ENCODE measurements at regions not wholly inside any gene's neighbourhood (a gene's known extent, or its start where the extent isn't known, plus 50 kb on each side); places are given as distances from the start of the nearest gene placed in this dataset.

GRCh38 chr7:125085084-125085483 lies 155.5 kb upstream of the POT1 start:
- Histone ChIP-seq H3K27ac (replicated peaks) (no peak overlapping the region), H3K27me3 (ENCODE audit: low read depth) (no peaks in the 10 kb centered on the region), H3K9me3 (replicated peaks) (no peaks in the 10 kb centered on the region), H3K4me3 (no peak overlapping the region), H3K36me3 (no peaks in the 10 kb centered on the region), H3K4me1 (no peaks in the 10 kb centered on the region)
- TF ChIP-seq CTCF (IDR thresholded peaks at IDR 0.05; ENCODE audit: borderline replicate concordance), result no peak
- intact Hi-C loops (cut with micrococcal nuclease), result no loop called here
- no peak for DNase-seq

GRCh38 chr7:125084196-125084595 lies 154.6 kb upstream of the POT1 start:
- no peak for DNase-seq
- Histone ChIP-seq H3K9me3 (replicated peaks) (no peaks in the 10 kb centered on the region), H3K36me3 (no peaks in the 10 kb centered on the region), H3K27me3 (ENCODE audit: low read depth) (no peaks in the 10 kb centered on the region), H3K4me1 (no peaks in the 10 kb centered on the region), H3K4me3 (no peak overlapping the region), H3K27ac (replicated peaks) (no peak overlapping the region)
- TF ChIP-seq CTCF (IDR thresholded peaks at IDR 0.05; ENCODE audit: borderline replicate concordance), result no peak
- intact Hi-C loops (cut with micrococcal nuclease), result no loop called here

DNA sequence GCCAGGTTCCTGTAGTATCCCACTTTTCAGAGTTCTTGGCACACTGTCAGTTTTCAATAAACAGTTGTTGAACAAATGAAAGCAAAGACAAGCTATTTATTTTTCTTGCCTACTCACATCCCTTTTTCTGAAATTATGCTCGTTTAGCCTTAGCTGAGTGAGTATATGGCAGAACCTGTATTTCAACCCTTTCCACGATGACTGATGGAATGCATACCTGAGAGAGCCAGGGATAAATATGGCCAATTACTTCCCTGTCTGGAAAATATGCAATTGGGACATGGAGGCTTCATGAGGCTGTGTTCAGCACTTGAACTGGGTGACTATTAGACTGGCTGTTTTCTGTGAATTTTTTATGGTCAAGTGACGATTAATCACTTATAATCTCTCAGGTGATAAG lies 144.5 kb upstream of the POT1 start:
- DNase-seq, result no peak
- Histone ChIP-seq H3K4me1 (no peaks in the 10 kb centered on the region), H3K9me3 (replicated peaks) (no peaks in the 10 kb centered on the region), H3K36me3 (no peaks in the 10 kb centered on the region), H3K4me3 (no peak overlapping the region), H3K27me3 (ENCODE audit: low read depth) (no peaks in the 10 kb centered on the region), H3K27ac (replicated peaks) (no peak overlapping the region)
- no peak for TF ChIP-seq CTCF (IDR thresholded peaks at IDR 0.05; ENCODE audit: borderline replicate concordance)
- intact Hi-C loops (cut with micrococcal nuclease), result no loop called here

DNA sequence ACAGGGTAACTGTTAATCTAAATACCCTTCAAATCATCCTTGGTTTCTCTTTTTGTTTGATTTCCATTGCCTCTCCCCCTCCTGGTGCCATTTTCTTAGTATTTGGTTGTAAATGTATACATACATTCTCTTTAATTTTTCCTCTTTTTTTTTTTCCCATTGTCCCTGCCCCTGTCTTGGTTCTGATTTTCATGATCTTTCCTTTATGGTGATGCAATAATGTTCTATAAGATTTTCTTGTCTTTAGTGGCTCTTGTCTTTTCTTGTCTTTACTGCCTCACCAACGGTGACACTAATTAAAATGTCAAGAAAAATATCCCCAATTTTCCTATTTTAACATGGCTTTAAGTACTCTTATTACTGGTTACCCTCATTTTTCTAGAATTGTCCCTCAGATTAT lies 135.9 kb upstream of the POT1 start:
- H3K4me3 ChIP-seq, result no peak overlapping the region
- TF ChIP-seq CTCF (IDR thresholded peaks at IDR 0.05; ENCODE audit: borderline replicate concordance), result no peak
- no peak for DNase-seq
- H3K9me3 ChIP-seq (replicated peaks), result peaks cover 9% of the 10 kb centered on the region
- no peak overlapping the region for H3K27ac ChIP-seq (replicated peaks)
- H3K27me3 ChIP-seq (ENCODE audit: low read depth), result no peaks in the 10 kb centered on the region
- no peaks in the 10 kb centered on the region for H3K36me3 ChIP-seq
- H3K4me1 ChIP-seq, result peaks cover 5% of the 10 kb centered on the region
- intact Hi-C loops (cut with micrococcal nuclease), result loop anchor here (10.0 kb wide), 1 partner anchor 609 kb away; no protein-coding TSS in a partner anchor

DNA sequence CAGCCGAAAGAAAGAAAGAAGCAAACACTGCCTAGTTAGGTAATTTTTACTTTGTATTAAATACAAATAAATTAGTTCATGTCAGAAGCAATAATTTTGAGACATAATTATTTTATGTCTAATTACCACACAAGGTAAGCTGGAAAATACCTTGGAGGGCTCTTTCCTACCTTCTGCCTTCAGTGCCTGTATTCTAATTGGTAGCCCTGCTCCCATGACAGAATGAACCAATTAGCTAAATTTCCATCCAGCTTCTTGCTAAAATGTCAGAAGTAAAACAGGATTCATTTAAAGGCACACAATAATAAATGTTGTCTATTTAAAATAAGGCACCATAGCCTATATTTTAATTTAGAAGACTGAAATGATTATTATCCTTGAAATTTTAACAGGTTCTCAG lies 135.4 kb upstream of the POT1 start:
- Histone ChIP-seq H3K36me3 (no peaks in the 10 kb centered on the region), H3K4me3 (no peak overlapping the region), H3K9me3 (replicated peaks) (peaks cover 9% of the 10 kb centered on the region), H3K4me1 (peaks cover 5% of the 10 kb centered on the region), H3K27me3 (ENCODE audit: low read depth) (no peaks in the 10 kb centered on the region), H3K27ac (replicated peaks) (no peak overlapping the region)
- no peak for DNase-seq
- TF ChIP-seq CTCF (IDR thresholded peaks at IDR 0.05; ENCODE audit: borderline replicate concordance), result no peak
- intact Hi-C loops (cut with micrococcal nuclease), result loop anchor here (10.0 kb wide), 1 partner anchor 610 kb away; no protein-coding TSS in a partner anchor
